ENCODE measurements at regions not wholly inside any gene's neighbourhood (a gene's known extent, or its start where the extent isn't known, plus 50 kb on each side); places are given as distances from the start of the nearest gene placed in this dataset.
"Not testable (repeated sequence)": the region's sequence is repeated elsewhere in the genome, so short reads cannot be mapped to it uniquely, and the experiment has no call there.

DNA sequence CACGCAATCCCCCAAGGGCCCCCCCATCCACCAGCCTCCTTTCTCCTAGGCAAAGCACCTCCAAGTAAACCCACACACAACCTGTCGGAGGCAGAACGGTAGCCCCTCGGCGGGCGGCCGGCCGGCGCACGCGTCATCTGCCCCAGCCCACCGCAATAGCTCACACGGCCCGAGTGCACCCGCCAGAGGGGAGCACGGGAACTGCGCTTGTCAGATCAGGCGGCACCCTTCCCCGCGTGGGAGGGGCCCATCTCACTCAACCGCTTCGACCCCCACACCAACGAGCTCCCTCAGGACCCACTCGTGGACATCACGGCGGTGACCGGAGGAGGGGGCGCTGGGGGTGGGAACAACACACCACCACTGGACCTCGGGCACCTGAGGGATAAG is 767.9 kb upstream of the DEFB115 start:
- ATAC-seq (ENCODE audit: insufficient read depth, low read depth) (no peak), DNase-seq (no peak)
- no peak for TF ChIP-seq EZH2 (IDR thresholded peaks at IDR 0.05; ENCODE audit: borderline replicate concordance, low read depth, low read length, severe bottlenecking)
- no peak for TF ChIP-seq CTCF (IDR thresholded peaks at IDR 0.05; ENCODE audit: borderline replicate concordance, extremely low read depth, low read length, poor library complexity, severe bottlenecking)
- Histone ChIP-seq H3K9ac (ENCODE audit: low read depth, low read length) (no peak overlapping the region), H3K79me2 (ENCODE audit: insufficient read depth, low read length) (no peaks in the 10 kb centered on the region), H4K20me1 (ENCODE audit: insufficient read depth, low read length) (no peaks in the 10 kb centered on the region), H3K9me3 (ENCODE audit: insufficient read depth, low read length, severe bottlenecking) (peaks cover 39% of the 10 kb centered on the region), H3K4me1 (ENCODE audit: insufficient read depth, low read length) (no peaks in the 10 kb centered on the region), H3K27me3 (ENCODE audit: insufficient read depth, low read length, poor library complexity) (no peaks in the 10 kb centered on the region), H3K27ac (ENCODE audit: low read length) (no peak overlapping the region), H3K4me3 (ENCODE audit: low read depth in 1 of 2, low read length in 2 of 2) (no peak overlapping the region), H3K36me3 (ENCODE audit: insufficient read depth, low read length) (no peaks in the 10 kb centered on the region), H3K4me2 (ENCODE audit: insufficient read depth, low read length) (no peak overlapping the region), H2AFZ (ENCODE audit: low read depth, low read length) (no peak overlapping the region)

DNA sequence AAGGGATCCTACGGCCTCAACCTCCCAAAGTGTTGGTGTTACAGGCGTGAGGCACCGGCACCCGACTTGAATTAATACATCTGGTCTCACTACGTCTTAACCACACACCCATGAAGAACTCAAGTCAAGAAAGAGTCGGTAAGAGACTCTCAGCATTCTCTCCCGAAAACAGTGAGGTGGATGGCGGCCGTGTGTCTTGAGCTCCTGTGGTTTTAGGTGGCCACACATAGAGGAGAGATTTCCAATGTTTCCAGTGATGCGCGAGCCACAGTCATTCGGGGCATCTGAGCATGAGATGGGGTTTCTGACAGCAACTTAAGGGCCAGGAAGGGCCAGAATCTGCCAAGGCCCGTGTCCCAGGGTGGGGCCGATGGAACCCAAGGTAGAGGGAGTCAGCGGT is 766.4 kb upstream of the DEFB115 start:
- no peaks in the 10 kb centered on the region for H3K36me3 ChIP-seq (ENCODE audit: insufficient read depth, low read length)
- H3K9ac ChIP-seq (ENCODE audit: low read depth, low read length): no peak overlapping the region
- H3K4me2 ChIP-seq (ENCODE audit: insufficient read depth, low read length): no peak overlapping the region
- no peak overlapping the region for H3K4me3 ChIP-seq (ENCODE audit: low read depth in 1 of 2, low read length in 2 of 2)
- no peak for ATAC-seq (ENCODE audit: insufficient read depth, low read depth)
- no peak for DNase-seq
- no peak overlapping the region for H3K27ac ChIP-seq (ENCODE audit: low read length)
- H4K20me1 ChIP-seq (ENCODE audit: insufficient read depth, low read length): no peaks in the 10 kb centered on the region
- no peak overlapping the region for H2AFZ ChIP-seq (ENCODE audit: low read depth, low read length)
- H3K9me3 ChIP-seq (ENCODE audit: insufficient read depth, low read length, severe bottlenecking): peaks cover 25% of the 10 kb centered on the region
- TF ChIP-seq CTCF (IDR thresholded peaks at IDR 0.05; ENCODE audit: borderline replicate concordance, extremely low read depth, low read length, poor library complexity, severe bottlenecking) (no peak), EZH2 (IDR thresholded peaks at IDR 0.05; ENCODE audit: borderline replicate concordance, low read depth, low read length, severe bottlenecking) (no peak)
- no peaks in the 10 kb centered on the region for H3K4me1 ChIP-seq (ENCODE audit: insufficient read depth, low read length)
- H3K27me3 ChIP-seq (ENCODE audit: insufficient read depth, low read length, poor library complexity): no peaks in the 10 kb centered on the region
- no peaks in the 10 kb centered on the region for H3K79me2 ChIP-seq (ENCODE audit: insufficient read depth, low read length)

- DNase-seq; H3K4me2 ChIP-seq (ENCODE audit: insufficient read depth, low read length); H3K4me3 ChIP-seq (ENCODE audit: low read depth in 1 of 2, low read length in 2 of 2); H3K36me3 ChIP-seq (ENCODE audit: insufficient read depth, low read length); ATAC-seq (ENCODE audit: insufficient read depth, low read depth); H3K27me3 ChIP-seq (ENCODE audit: insufficient read depth, low read length, poor library complexity); H3K79me2 ChIP-seq (ENCODE audit: insufficient read depth, low read length); H3K9me3 ChIP-seq (ENCODE audit: insufficient read depth, low read length, severe bottlenecking); H2AFZ ChIP-seq (ENCODE audit: low read depth, low read length); H3K9ac ChIP-seq (ENCODE audit: low read depth, low read length); H4K20me1 ChIP-seq (ENCODE audit: insufficient read depth, low read length); H3K27ac ChIP-seq (ENCODE audit: low read length); H3K4me1 ChIP-seq (ENCODE audit: insufficient read depth, low read length): not testable (repeated sequence)
These were observed 760.8 kb upstream of the DEFB115 start for GRCh38 chr20:30496656-30497055.

DNA sequence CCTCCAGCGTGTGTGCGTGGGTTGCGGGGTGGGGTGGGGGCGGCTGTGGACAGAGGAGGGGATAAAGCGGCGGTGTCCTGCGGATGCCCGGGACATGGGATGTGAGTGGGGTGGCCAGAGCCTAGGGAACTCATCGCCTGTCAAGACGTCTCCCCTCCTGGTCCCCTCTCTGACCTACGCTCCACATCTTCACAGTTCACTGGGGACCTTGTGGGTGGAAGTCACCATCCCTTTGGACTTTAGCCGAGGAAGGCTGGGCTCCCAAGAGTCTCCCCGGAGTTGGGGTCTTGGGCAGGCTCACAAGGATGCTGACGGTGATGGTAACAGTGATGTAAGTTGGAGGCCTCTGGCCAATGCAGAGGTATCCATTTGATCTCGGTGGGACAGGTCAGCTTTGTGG is 760.3 kb upstream of the DEFB115 start:
- not testable (repeated sequence) for H3K4me3 ChIP-seq (ENCODE audit: low read depth in 1 of 2, low read length in 2 of 2); H3K27me3 ChIP-seq (ENCODE audit: insufficient read depth, low read length, poor library complexity); H3K79me2 ChIP-seq (ENCODE audit: insufficient read depth, low read length); H4K20me1 ChIP-seq (ENCODE audit: insufficient read depth, low read length); H3K36me3 ChIP-seq (ENCODE audit: insufficient read depth, low read length); ATAC-seq (ENCODE audit: insufficient read depth, low read depth); H3K4me2 ChIP-seq (ENCODE audit: insufficient read depth, low read length); DNase-seq; H3K9ac ChIP-seq (ENCODE audit: low read depth, low read length); H2AFZ ChIP-seq (ENCODE audit: low read depth, low read length); H3K9me3 ChIP-seq (ENCODE audit: insufficient read depth, low read length, severe bottlenecking); H3K4me1 ChIP-seq (ENCODE audit: insufficient read depth, low read length); H3K27ac ChIP-seq (ENCODE audit: low read length)

Measured in DND-41 (cell line).